HEK293T (cell line): ENCODE measurements at regions not wholly inside any gene's neighbourhood (a gene's known extent, or its start where the extent isn't known, plus 50 kb on each side); places are given as distances from the start of the nearest gene placed in this dataset.

ENCODE experiments used
- CTBP1 ChIP-seq: fragments of 450-650 bp; IDR thresholded peaks from 2 replicates; pipeline ENCODE4 v1.6.1; 2016; ENCODE audit warnings: borderline replicate concordance
- FOXM1 ChIP-seq: fragments of 450-650 bp; IDR thresholded peaks from 2 replicates; pipeline ENCODE4 v1.6.1; 2017; ENCODE audit warnings: mild to moderate bottlenecking, borderline replicate concordance
- L3MBTL2 ChIP-seq: fragments of 450-650 bp; conservative IDR thresholded peaks from 2 replicates; pipeline ENCODE4 v1.6.1; 2016; ENCODE audit warnings: mild to moderate bottlenecking
- LEF1 ChIP-seq: fragments of 450-650 bp; IDR thresholded peaks from 2 replicates; pipeline ENCODE4 v1.6.1; 2017; ENCODE audit warnings: mild to moderate bottlenecking, borderline replicate concordance
- TF ChIP-seq, protein P1 (sequence below): fragments of 450-650 bp; IDR thresholded peaks from 2 replicates; pipeline ENCODE4 v1.6.1; 2016

DNA sequence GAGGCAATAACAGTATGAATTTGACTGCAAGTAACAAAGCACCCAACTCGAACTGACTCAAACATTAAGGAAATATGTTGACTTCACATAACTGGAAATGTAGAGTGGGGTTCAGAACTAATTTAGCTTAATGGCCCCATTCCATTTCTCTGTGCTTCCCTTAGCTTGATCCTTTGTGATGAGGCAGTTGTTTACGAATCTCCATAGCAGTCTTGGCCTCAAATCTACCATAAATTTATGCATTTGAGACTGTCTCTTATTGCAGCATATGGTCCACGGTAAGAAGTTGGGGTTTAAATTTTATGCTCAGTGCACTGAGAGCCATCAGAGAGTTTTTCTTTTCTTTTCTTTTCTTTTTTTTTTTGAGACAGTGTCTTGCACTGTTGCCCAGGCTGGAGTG is 148.7 kb upstream of the POU1F1 start:
- TF ChIP-seq, protein P1, sequence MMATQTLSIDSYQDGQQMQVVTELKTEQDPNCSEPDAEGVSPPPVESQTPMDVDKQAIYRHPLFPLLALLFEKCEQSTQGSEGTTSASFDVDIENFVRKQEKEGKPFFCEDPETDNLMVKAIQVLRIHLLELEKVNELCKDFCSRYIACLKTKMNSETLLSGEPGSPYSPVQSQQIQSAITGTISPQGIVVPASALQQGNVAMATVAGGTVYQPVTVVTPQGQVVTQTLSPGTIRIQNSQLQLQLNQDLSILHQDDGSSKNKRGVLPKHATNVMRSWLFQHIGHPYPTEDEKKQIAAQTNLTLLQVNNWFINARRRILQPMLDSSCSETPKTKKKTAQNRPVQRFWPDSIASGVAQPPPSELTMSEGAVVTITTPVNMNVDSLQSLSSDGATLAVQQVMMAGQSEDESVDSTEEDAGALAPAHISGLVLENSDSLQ, result no peak
- TF ChIP-seq L3MBTL2 (no peak), FOXM1 (no peak), CTBP1 (no peak), LEF1 (no peak)
